ENCODE measurements at regions not wholly inside any gene's neighbourhood (a gene's known extent, or its start where the extent isn't known, plus 50 kb on each side); places are given as distances from the start of the nearest gene placed in this dataset.

DNA sequence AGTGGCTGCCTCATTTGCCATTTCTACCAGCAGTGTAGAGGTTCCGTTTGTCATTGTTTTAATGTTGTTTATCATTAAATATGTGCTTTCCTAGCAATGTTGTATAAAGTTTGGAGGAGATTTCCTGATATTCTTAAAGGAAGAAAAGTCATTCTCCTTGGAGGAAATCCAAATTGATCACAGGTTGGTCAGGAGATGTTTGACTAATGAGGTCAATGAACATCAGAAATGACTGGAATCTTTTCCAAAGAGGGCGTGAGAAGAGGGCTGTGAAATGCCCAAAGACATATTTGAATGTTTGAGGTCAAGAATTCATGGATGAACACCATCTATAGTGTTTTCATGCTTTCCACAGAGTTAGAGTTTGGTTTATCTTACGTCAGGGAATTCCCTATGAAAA, 471.3 kb downstream of the MAT2B start:
- Histone ChIP-seq H3K27ac (no peak overlapping the region), H3K36me3 (no peaks in the 10 kb centered on the region), H3K9me3 (no peaks in the 10 kb centered on the region), H3K4me1 (no peaks in the 10 kb centered on the region), H3K4me3 (no peak overlapping the region), H3K27me3 (no peaks in the 10 kb centered on the region)
- intact Hi-C loops (cut with DNase I; ENCODE audit: low total_unique reads): no loop called here
- TF ChIP-seq, protein P1, sequence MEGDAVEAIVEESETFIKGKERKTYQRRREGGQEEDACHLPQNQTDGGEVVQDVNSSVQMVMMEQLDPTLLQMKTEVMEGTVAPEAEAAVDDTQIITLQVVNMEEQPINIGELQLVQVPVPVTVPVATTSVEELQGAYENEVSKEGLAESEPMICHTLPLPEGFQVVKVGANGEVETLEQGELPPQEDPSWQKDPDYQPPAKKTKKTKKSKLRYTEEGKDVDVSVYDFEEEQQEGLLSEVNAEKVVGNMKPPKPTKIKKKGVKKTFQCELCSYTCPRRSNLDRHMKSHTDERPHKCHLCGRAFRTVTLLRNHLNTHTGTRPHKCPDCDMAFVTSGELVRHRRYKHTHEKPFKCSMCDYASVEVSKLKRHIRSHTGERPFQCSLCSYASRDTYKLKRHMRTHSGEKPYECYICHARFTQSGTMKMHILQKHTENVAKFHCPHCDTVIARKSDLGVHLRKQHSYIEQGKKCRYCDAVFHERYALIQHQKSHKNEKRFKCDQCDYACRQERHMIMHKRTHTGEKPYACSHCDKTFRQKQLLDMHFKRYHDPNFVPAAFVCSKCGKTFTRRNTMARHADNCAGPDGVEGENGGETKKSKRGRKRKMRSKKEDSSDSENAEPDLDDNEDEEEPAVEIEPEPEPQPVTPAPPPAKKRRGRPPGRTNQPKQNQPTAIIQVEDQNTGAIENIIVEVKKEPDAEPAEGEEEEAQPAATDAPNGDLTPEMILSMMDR (IDR thresholded peaks at IDR 0.05): no peak
- DNase-seq: no peak

DNA sequence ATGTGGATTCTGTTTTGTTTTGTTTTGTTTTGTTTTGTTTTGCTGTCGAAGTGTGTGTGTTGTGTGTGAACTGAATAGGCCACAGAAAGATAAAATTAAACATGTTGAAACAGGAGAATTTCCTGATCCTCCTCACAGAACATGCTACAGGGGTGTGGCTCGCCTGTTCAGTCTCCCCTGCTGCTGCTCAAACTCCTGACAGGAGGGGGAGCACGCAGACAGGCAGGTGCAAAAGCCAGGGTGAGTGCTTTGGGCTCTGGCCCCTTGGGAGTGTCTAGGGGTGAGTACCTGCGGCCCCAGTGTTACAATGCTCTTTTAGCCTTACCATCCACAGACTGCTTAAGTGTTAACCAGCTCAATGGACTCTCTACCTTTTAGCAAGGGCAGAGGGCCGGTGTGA, 473.5 kb downstream of the MAT2B start:
- no peak for DNase-seq
- TF ChIP-seq, protein P1 (IDR thresholded peaks at IDR 0.05): no peak
- Histone ChIP-seq H3K4me1 (no peaks in the 10 kb centered on the region), H3K27ac (no peak overlapping the region), H3K36me3 (no peaks in the 10 kb centered on the region), H3K4me3 (no peak overlapping the region), H3K27me3 (no peaks in the 10 kb centered on the region), H3K9me3 (no peaks in the 10 kb centered on the region)
- intact Hi-C loops (cut with DNase I; ENCODE audit: low total_unique reads): no loop called here

DNA sequence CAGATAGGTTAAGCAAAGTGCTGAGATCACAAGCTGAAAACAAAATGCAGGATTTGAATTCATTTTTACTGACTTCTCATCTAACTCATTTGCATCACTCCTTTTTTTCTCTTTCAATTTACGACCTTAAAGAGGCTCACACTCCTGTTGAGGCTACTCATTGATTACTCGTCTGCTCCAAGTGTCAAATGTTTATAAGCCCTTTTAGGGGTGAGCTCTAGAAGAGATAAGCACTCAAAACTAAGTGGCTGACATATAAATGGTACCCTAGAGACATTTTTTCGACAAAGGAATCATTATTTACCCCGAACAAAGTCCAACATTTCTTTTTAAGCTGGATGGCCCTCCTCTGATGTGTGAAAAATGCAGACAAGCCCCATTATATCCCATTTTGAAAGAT, 483.1 kb downstream of the MAT2B start:
- H3K4me3 ChIP-seq: no peak overlapping the region
- no peak overlapping the region for H3K27ac ChIP-seq
- DNase-seq: no peak
- H3K4me1 ChIP-seq: no peaks in the 10 kb centered on the region
- TF ChIP-seq, protein P1 (IDR thresholded peaks at IDR 0.05): no peak
- H3K36me3 ChIP-seq: no peaks in the 10 kb centered on the region
- H3K27me3 ChIP-seq: peaks cover 0 to 2% of the 10 kb centered on the region in 2 donors
- intact Hi-C loops (cut with DNase I; ENCODE audit: low total_unique reads): no loop called here
- no peaks in the 10 kb centered on the region for H3K9me3 ChIP-seq

DNA sequence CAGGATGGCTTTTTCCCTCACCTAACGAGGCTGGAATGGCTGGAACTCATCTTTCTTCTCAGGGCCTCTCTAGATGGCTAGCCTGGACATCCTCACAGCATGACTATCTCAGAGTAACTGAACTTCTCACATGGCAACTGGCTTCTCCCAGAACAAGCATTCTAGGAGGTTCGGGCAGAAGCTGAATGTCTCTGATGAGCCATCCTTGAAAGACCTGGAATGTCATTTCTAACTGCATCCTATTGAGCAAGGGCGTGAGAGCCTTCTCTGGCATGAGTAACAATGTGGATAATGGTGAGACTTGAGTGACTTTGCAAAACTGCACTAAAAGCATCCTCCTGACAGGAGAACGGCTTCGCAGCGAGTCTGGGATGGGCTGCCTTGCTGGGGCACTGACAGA, 487.7 kb downstream of the MAT2B start:
- no peaks in the 10 kb centered on the region for H3K4me1 ChIP-seq
- H3K36me3 ChIP-seq: no peaks in the 10 kb centered on the region
- intact Hi-C loops (cut with DNase I; ENCODE audit: low total_unique reads): no loop called here
- H3K27me3 ChIP-seq: peaks cover 0 to 2% of the 10 kb centered on the region in 2 donors
- H3K9me3 ChIP-seq: no peaks in the 10 kb centered on the region
- TF ChIP-seq, protein P1 (IDR thresholded peaks at IDR 0.05): no peak
- H3K27ac ChIP-seq: no peak overlapping the region
- no peak overlapping the region for H3K4me3 ChIP-seq
- no peak for DNase-seq

DNA sequence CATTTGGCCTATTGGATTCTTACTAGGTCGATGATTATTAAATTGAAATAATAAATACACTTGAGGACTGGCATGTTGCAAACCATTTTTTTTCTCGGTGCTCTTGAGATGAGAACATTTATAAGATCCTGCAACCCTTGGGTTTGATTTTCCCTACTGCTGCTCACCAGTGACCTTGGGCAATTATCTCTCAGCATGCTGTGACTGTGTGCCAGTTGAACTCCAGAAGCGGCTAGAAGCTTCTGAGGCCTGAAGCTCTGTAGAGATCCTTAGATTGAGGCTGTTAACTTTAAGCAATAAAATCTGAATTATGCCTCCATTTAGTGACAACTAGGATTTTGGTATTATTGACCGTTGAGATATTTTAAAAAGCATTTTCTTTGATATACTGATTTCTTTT, 489.8 kb downstream of the MAT2B start:
- TF ChIP-seq, protein P1 (IDR thresholded peaks at IDR 0.05): no peak
- Histone ChIP-seq H3K36me3 (no peaks in the 10 kb centered on the region), H3K27me3 (no peaks in the 10 kb centered on the region), H3K4me3 (no peak overlapping the region), H3K27ac (no peak overlapping the region), H3K4me1 (no peaks in the 10 kb centered on the region), H3K9me3 (no peaks in the 10 kb centered on the region)
- intact Hi-C loops (cut with DNase I; ENCODE audit: low total_unique reads): no loop called here
- no peak for DNase-seq

DNA sequence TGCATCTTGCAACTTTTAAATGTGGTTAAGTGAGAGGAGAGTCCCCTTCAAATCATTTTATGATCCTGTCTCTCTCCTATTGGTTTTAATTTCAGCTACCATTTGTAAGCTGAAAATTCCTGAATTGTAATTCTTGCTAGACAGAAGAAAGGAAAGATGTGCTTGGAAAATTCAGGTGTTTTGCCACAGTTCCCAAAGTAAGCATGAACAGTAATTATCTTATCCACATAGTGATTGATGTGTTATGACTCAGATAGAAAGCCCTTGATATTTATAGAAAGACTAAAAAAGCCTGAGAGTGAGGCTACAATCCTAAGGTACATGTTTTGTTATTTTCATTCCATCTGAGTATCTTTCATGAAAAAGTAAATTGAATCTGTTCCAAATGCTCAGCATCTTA, 492.5 kb downstream of the MAT2B start:
- H3K4me3 ChIP-seq: no peak overlapping the region
- H3K4me1 ChIP-seq: no peaks in the 10 kb centered on the region
- no peaks in the 10 kb centered on the region for H3K9me3 ChIP-seq
- no peaks in the 10 kb centered on the region for H3K27me3 ChIP-seq
- no peak for DNase-seq
- H3K36me3 ChIP-seq: no peaks in the 10 kb centered on the region
- intact Hi-C loops (cut with DNase I; ENCODE audit: low total_unique reads): no loop called here
- TF ChIP-seq, protein P1 (IDR thresholded peaks at IDR 0.05): no peak
- no peak overlapping the region for H3K27ac ChIP-seq

All from tibial artery (tissue), 4 donors.